SIG-M5 treated with dmso at 0.1 percent for 504 hours (cell line): ENCODE measurements at regions not wholly inside any gene's neighbourhood (a gene's known extent, or its start where the extent isn't known, plus 50 kb on each side); places are given as distances from the start of the nearest gene placed in this dataset.

ENCODE experiments used
- DNase-seq: peaks from one replicate; lab custom pipeline; 2025; ENCODE audit not compliant: unreplicated experiment; lab: John Stamatoyannopoulos, UW

GRCh38 chr22:45094825-45095224 is 68.9 kb upstream of the NUP50 start:
- DNase-seq: no peak

GRCh38 chr22:45096256-45096907 is 67.3 kb upstream of the NUP50 start:
- peak; percentile 41 for DNase-seq

GRCh38 chr22:45097061-45097460 is 66.7 kb upstream of the NUP50 start:
- no peak for DNase-seq

- no peak for DNase-seq
Observed at GRCh38 chr22:45098056-45098455, 65.7 kb upstream of the NUP50 start.

- DNase-seq: no peak
Observed at GRCh38 chr22:45099961-45100360, 63.8 kb upstream of the NUP50 start.

- peak; percentile 71 for DNase-seq
Observed at GRCh38 chr22:45101515-45102227, 62.1 kb upstream of the NUP50 start.

- DNase-seq: no peak
Observed at GRCh38 chr22:45102896-45103420, 60.8 kb upstream of the NUP50 start.

GRCh38 chr22:45103756-45104155 is 60.0 kb upstream of the NUP50 start:
- no peak for DNase-seq

- DNase-seq: no peak
Observed at GRCh38 chr22:45104313-45104712, 59.4 kb upstream of the NUP50 start.

- peak; percentile 43 for DNase-seq
Observed at GRCh38 chr22:45105281-45105702, 58.4 kb upstream of the NUP50 start.

GRCh38 chr22:45107671-45108070 is 56.1 kb upstream of the NUP50 start:
- no peak for DNase-seq

- no peak for DNase-seq
Observed at GRCh38 chr22:45112136-45112879, 51.4 kb upstream of the NUP50 start.
